Kidney epithelial cell (primary cell): ENCODE measurements at regions not wholly inside any gene's neighbourhood (a gene's known extent, or its start where the extent isn't known, plus 50 kb on each side); places are given as distances from the start of the nearest gene placed in this dataset.

Experiments
- DNase-seq: peaks from one replicate; pipeline ENCODE4 v3.0.0-alpha.2; 2010; ENCODE audit warnings: low read depth
- H3K27me3 ChIP-seq: 2 replicates; pipeline ENCODE4 v1.6.0; 2011; ENCODE audit warnings: low read length; ENCODE audit not compliant: control insufficient read depth, insufficient read depth
- H3K36me3 ChIP-seq: 2 replicates; pipeline ENCODE4 v1.5.1; 2011; ENCODE audit warnings: low read length; ENCODE audit not compliant: control insufficient read depth, insufficient read depth
- H3K4me3 ChIP-seq: 2 replicates; pipeline ENCODE4 v1.5.1; 2011; ENCODE audit warnings: low read depth, mild to moderate bottlenecking, control low read depth, low read length
- TF ChIP-seq, protein P1 (sequence below): IDR thresholded peaks from 2 replicates; pipeline ENCODE4 v1.5.1; 2011; ENCODE audit warnings: mild to moderate bottlenecking, moderate library complexity, low read length, control low read depth, inconsistent platforms; ENCODE audit not compliant: insufficient read depth, poor library complexity, severe bottlenecking

DNA sequence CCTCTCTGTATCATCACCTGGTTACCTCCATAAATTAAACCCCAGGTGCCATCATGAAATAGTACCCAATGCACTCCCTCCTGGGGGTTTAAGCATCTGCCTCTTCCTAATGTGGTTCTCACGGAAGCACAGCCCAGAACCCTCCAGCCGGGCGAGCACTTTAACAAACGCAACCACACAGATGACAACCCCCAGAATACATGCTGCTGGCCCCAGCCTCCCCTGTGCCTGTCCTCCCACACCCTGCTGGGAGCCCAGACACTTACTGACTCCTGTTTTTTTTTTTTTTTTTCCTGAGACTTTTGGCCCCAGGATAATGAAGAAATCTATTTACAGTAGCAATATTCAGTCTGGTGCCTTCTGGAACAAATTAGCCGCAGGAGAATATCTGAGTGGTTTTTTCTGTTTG is 50.0 kb upstream of the COL5A1 start:
- TF ChIP-seq, protein P1, sequence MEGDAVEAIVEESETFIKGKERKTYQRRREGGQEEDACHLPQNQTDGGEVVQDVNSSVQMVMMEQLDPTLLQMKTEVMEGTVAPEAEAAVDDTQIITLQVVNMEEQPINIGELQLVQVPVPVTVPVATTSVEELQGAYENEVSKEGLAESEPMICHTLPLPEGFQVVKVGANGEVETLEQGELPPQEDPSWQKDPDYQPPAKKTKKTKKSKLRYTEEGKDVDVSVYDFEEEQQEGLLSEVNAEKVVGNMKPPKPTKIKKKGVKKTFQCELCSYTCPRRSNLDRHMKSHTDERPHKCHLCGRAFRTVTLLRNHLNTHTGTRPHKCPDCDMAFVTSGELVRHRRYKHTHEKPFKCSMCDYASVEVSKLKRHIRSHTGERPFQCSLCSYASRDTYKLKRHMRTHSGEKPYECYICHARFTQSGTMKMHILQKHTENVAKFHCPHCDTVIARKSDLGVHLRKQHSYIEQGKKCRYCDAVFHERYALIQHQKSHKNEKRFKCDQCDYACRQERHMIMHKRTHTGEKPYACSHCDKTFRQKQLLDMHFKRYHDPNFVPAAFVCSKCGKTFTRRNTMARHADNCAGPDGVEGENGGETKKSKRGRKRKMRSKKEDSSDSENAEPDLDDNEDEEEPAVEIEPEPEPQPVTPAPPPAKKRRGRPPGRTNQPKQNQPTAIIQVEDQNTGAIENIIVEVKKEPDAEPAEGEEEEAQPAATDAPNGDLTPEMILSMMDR: no peak
- Histone ChIP-seq H3K36me3 (no peaks in the 10 kb centered on the region), H3K4me3 (no peak overlapping the region), H3K27me3 (no peaks in the 10 kb centered on the region)
- no peak for DNase-seq
